Left colon (tissue), 2 donors: ENCODE measurements at regions not wholly inside any gene's neighbourhood (a gene's known extent, or its start where the extent isn't known, plus 50 kb on each side); places are given as distances from the start of the nearest gene placed in this dataset.
"Not testable (repeated sequence)": the region's sequence is repeated elsewhere in the genome, so short reads cannot be mapped to it uniquely, and the experiment has no call there.

Source experiments
- ATAC-seq: fragments of 200-7000 bp; cut with Tn5 transposase; one replicate; pipeline ENCODE4 v1.9.1; 2020; ENCODE audit warnings: mild to moderate bottlenecking, moderate library complexity
- DNase-seq, 2 donors: peaks; one replicate each; pipeline ENCODE4 v3.0.0-alpha.2; 2020
- intact Hi-C, 2 donors: fragments of 100-400 bp; cut with DNase I in 1 of 2; cut with micrococcal nuclease in 1 of 2; formaldehyde crosslinking; loops; one replicate each; pipeline versions ENCODE4 v1.11.2 to v1.14.0; 2022; cut with DNase I, micrococcal nuclease
- donor health status: DM: no; HTN: no; CAD: no.
- donor health status: DM: yes; HTN: yes; CAD: no.

DNA sequence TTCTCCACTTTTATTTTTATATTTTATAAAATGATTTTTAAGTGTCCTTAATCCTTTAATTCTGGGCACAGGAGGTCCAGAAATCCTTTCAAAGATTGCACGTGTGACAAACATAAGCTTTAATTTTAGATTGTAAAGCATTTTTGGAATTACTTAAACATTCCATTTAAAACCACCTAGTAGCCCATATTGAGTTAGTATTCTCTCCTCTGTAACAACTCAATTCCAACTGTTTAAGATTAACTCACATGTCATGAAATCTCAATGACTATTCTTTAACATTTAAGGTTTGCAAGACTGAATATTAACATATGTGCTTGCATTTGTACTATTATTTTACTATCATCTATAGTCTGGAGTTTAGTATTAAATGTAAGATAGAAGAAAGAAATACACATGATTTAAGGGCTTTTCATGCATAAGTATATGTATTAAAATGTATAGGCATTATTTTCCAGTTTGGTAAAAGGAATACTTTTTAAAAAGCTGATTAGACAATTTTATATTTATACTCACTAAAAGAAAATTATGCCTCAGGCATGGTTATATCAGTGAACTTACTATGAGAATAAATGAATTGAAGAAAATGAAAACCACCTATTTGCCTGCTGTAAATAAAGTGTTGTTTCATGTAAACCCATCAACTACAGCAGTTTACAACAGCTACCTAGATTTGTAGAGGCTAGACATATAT is 776.9 kb downstream of the SLC6A15 start:
- no peak for ATAC-seq
- intact Hi-C loops: no loop called here
- no peak for DNase-seq

GRCh38 chr12:84134797-84135366 is 777.7 kb downstream of the SLC6A15 start:
- intact Hi-C loops: no loop called here
- no peak for DNase-seq
- ATAC-seq: no peak

DNA sequence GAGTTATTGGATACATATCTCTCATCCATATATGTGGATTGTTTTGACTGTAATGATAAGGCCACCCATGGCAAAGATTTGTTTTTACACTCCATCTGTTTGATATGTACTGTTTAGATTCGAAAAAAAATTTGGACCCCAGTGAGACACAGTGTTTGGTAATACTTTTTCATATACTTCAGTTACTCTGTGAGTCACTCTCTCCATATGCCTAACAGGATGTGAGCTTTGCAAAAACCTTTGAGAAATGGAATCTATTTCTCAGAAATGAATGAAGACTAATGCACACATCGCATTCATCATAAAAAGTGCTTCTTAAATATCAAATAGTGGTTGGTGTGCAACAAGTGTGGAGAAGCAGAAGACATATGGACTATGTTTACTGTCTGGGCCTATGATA is 781.5 kb downstream of the SLC6A15 start:
- ATAC-seq (no peak), DNase-seq (no peak)
- intact Hi-C loops: no loop called here

DNA sequence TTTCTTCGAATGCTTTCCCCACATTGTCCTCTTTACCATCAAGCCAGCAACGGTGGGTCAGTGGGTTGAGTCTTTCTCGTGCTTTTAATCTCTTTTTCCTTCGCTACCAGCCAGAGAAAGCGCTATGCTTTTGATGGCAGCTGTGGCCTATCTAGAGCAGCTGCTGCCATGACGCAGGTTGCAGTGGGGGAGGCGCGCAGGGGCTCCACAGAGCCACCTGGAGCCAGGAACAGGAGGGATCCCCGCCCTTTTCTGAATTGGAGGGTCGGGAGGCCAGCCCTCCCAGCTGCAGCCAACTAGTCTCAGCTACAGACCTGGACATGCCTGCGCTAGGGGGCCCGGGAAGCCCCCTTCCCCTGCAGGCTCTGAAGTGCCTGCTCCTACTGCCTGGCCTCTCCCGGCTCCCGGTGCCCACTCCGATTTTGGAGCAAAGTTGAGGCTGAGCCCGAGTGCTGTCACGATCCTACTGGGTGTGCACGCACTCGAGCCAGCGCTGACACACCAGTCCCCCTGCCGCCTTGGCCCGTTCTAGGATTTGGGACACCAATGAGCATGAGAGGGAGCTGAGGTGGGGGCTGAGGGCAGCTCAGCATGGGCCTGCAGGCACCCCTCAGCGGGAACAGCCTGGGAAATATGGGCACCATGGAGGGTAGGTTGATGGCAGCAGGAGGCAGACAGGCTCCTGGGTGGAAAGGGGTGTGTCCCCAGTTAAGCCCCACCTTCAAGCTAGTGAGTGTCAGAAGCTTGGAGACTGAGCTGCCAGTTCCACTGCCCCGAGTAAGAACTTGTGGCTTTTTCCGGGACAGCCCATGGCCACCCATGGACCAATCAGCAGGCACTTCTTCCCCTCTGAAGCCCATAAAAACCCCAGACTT is 784.2 kb downstream of the SLC6A15 start:
- intact Hi-C loops: no loop called here
- DNase-seq (no peak), ATAC-seq (no peak)

- DNase-seq: no peak
- intact Hi-C loops: no loop called here
- no peak for ATAC-seq
Measured at GRCh38 chr12:84124211-84124610, 788.4 kb downstream of the SLC6A15 start.

DNA sequence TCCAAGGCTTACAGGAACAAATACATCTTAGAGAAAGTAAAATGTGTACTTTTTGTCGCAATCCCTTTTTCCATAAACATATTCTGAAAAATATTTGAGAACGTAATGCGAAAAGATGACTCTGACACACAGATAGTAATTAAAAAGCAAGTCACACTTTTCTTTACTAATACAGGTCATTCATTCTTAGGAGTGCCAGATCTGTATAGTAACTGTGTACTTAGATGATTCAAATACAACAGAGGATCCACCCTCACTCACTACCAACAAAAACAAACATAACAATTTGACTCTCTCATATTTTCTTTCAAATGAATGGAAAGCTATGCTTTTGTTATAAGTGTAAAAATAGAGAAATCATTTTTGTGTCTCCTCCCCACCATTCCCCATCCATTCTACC is 795.4 kb downstream of the SLC6A15 start:
- DNase-seq: no peak
- intact Hi-C loops: no loop called here
- no peak for ATAC-seq

- intact Hi-C loops: no loop called here
- no peak for DNase-seq
- no peak for ATAC-seq
Measured at GRCh38 chr12:84113666-84114065, 798.9 kb downstream of the SLC6A15 start.

DNA sequence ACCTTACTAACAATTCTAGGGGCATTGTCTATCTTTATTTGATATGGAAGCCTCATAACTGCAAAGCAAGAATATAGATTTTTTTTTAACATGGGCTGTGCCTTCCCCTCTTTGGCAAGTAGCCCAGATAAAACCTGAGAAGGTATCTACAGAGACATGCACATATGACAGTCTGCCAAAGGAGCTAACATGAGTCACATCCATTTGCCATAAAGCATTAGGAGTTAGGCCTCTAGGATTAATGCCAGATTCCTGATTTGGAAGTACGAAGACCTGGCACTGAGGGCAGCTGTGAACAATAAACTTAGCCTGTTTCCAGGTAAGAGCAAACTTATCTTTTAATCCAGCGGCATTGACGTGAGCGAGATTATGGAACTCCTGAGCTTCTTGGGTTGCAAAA is 808.7 kb downstream of the SLC6A15 start:
- DNase-seq, intact Hi-C loops, ATAC-seq: not testable (repeated sequence)

- intact Hi-C loops, ATAC-seq, DNase-seq: not testable (repeated sequence)
Measured at GRCh38 chr12:84101963-84102362, 810.6 kb downstream of the SLC6A15 start.

- intact Hi-C loops, DNase-seq, ATAC-seq: not testable (repeated sequence)
Measured at GRCh38 chr12:84099591-84099990, 813.0 kb downstream of the SLC6A15 start.

DNA sequence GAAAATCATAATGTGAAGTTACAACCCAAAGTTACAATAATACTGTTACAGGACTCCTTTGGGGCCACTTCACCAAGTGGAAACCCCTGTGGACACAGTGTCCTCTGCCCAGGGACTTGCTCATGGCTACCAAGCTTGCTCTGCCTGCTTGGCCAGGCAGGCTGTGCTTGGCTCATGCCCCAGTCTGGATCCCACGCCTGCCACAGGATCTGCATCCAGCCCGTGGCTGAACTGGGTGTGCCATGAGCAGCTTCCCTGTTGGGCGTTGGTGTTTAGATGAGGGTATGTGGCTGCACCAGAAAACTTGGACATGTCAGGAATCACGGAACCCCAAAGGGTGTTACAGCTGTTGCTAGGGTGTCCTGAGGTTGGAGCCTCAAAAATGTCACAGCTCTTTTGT is 820.9 kb downstream of the SLC6A15 start:
- intact Hi-C loops: no loop called here
- no peak for ATAC-seq
- no peak for DNase-seq

GRCh38 chr12:84089356-84089755 is 823.2 kb downstream of the SLC6A15 start:
- intact Hi-C loops: no loop called here
- DNase-seq (no peak), ATAC-seq (no peak)

GRCh38 chr12:84085046-84085445 is 827.6 kb downstream of the SLC6A15 start:
- no peak for DNase-seq
- intact Hi-C loops: no loop called here
- no peak for ATAC-seq

DNA sequence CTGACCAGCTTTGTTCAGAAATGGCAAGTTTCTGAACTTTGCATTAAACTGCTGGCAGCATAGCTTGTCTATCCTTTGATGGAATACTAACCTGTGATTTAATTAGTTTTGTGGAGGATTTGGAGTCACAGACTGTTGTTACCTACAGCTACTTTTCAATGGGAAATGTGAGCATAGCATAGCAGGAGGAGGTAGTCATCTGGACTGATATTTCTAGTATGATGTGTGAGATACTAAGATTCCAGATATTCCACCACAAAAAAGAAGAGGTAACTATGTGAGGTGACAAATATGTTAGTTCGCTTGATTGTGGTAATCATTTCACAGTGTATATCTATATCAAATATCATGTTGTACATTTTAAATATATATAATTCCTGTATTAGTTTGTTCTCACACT is 833.0 kb downstream of the SLC6A15 start:
- DNase-seq (no peak), ATAC-seq (no peak)
- intact Hi-C loops: no loop called here

DNA sequence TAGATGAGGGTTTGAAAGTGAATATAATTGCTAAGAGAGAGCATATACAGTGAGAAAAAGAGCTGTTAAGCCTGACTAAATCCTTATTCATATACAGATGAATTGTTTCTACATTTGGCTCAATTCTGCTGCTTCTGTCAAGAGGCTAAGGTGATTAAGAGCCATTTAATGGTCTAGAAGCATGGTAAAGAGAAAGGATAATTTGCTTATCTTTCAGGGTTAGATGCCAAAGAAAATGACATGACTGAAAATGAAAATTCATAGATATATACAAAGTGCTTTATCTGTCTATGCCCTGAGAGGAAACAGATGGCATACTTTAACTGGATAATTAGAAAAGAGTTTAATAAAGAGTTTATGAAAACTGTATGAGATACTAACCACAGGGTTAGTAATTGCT is 834.9 kb downstream of the SLC6A15 start:
- ATAC-seq: no peak

GRCh38 chr12:84075991-84076390 is 836.6 kb downstream of the SLC6A15 start:
- intact Hi-C loops: no loop called here
- ATAC-seq: no peak
- DNase-seq: no peak

More for the DNA sequence above, 834.9 kb downstream of the SLC6A15 start:
- intact Hi-C loops: no loop called here
- no peak for DNase-seq

GRCh38 chr12:84073401-84073800 is 839.2 kb downstream of the SLC6A15 start:
- DNase-seq: no peak
- no peak for ATAC-seq
- intact Hi-C loops: no loop called here

GRCh38 chr12:84072961-84073360 is 839.6 kb downstream of the SLC6A15 start:
- DNase-seq (no peak), ATAC-seq (no peak)
- intact Hi-C loops: no loop called here

- intact Hi-C loops: no loop called here
- ATAC-seq (no peak), DNase-seq (peak; percentile 3 to 31)
Measured at GRCh38 chr12:84070292-84070691, 842.3 kb downstream of the SLC6A15 start.

DNA sequence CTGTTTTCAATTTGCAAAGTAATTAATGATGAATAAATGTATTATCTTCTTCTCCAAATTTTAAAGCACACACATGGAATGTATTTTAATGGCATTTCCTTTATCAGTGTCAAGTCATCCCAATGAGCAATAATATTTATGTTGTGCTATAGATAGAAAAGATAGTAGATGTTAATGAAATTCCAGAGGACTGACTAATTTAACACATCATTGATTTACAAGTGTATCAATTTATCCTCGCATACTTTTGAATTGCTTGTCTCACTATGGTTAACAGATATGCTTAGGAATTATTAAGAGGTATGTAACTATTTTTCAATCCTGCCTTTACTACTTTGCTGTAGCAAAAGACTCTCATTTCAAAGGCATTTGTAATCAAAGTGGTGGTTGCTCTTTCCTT is 842.9 kb downstream of the SLC6A15 start:
- intact Hi-C loops: no loop called here
- ATAC-seq: no peak
- DNase-seq: no peak
